Neural progenitor cell (in vitro differentiated cells): ENCODE measurements at regions not wholly inside any gene's neighbourhood (a gene's known extent, or its start where the extent isn't known, plus 50 kb on each side); places are given as distances from the start of the nearest gene placed in this dataset.

ENCODE experiments used
- CTCF ChIP-seq: fragments of 200-600 bp; sonication (generic); IDR thresholded peaks from 2 replicates; pipeline ENCODE4 v1.5.1; 2017; ENCODE audit warnings: antibody characterized with exemption, mild to moderate bottlenecking
- EZH2 ChIP-seq: fragments of 200-600 bp; sonication (generic); IDR thresholded peaks from 2 replicates; pipeline ENCODE4 v1.6.1; 2017; ENCODE audit warnings: antibody characterized with exemption, mild to moderate bottlenecking, moderate library complexity
- EZH2phosphoT487 ChIP-seq: fragments of 200-600 bp; sonication (generic); IDR thresholded peaks from 2 replicates; pipeline ENCODE4 v1.6.1; 2017; ENCODE audit warnings: antibody characterized with exemption

- TF ChIP-seq EZH2 (no peak), CTCF (no peak), EZH2phosphoT487 (no peak)
Observed at GRCh38 chr1:96978444-96978843, 256.9 kb downstream of the PTBP2 start.
